Kidney glomerular epithelial cell (primary cell): ENCODE measurements at regions not wholly inside any gene's neighbourhood (a gene's known extent, or its start where the extent isn't known, plus 50 kb on each side); places are given as distances from the start of the nearest gene placed in this dataset.
A peak's percentile ranks its signal among the peaks of the same experiment; 100 is the strongest.
"Not testable (repeated sequence)": the region's sequence is repeated elsewhere in the genome, so short reads cannot be mapped to it uniquely, and the experiment has no call there.

ENCODE experiments used
- DNase-seq: peaks from one replicate; lab custom pipeline; 2025; lab: John Stamatoyannopoulos, UW

DNA sequence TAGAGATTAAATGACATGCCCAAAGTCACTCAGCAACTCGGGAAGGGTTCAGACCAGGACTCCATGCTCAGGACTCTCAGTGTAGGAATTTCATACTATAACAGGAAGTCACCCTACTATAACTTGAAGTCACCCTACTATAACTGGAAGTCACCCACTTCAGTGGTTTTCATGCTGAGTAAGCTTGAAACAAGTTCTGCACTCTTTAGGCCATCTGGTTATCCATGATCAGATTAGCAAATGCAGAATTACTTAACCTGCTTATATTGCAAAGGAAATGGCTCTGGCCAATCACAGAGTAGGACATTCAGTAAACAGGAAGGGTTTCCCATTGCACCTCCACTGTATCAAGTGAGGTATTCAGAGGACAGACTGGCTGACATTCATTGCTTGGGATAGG lies 1240.4 kb downstream of the GATA3 start:
- DNase-seq = no peak

DNA sequence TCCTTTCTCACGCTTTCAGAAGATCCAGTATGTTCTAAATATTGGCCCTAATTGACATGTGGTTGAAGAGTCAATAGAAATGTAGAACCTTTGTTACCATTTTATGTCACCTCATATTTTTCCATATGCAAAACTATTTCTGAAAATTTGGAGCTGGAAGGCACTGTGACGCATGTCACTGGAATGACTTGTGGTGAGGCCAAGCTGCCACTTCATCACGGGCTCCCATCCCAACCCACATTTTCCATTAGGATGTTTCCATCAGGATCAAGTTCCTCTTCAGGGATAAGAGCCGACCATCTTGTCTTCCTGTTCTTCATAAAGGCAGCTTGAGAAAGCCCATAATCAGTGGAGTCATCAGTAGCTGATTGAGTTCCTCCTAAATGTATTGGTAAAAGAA lies 1241.7 kb downstream of the GATA3 start:
- DNase-seq = no peak

DNA sequence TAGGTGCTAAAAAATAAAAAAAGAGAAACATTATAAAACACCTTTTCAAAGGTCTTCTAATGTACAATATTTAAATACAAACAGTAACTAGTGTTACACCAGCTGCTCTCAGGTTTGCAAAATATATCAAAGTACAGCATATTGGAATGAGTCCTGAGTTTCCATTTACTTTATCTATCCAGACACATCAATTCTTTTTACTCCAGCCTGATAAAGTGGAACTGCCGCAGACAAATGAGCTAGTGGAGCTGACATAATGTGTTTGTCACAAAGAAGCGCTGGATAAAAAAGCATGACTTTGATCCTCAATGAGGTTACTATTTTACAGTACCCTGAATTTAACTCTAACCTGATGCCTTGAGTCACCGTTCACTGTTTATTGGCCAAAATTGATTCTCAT lies 1243.1 kb downstream of the GATA3 start:
- no peak for DNase-seq

DNA sequence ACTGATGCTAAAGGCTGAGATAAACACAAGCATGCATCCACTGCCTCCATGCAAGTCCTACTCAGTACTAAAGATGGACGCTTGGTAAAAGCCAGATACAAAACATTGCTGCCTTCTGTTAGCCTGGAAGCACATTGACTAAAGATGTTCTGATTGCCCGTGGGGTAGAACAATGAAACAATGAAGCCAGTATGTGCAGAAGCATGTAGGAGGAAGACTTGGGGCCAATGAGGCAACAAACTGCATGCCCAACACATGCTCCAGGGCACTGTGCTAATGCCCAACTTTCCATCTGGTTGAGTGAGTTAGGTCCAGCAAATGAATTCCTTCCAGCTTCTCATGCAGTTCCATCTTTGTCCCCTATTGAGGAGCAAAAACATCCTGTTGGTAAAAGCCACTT lies 1245.5 kb downstream of the GATA3 start:
- DNase-seq = no peak

DNA sequence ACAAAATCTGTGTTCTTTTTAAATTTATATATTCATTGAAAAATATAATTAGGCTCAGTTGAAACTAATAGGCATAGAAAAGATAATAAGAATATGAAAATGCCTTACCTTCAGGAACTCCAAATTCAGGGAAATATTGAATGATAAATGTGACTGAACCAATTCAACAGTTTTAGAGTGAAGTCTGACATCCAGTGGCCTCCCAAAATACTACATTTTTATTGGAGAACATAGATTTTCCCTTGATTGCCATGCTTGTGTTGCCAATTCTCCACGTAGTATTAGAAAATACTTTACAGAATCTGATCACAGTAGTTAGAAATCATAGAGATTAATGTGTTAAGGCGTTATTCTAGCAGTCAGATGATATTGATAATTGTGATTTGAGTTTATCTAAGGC lies 1246.7 kb downstream of the GATA3 start:
- DNase-seq = peak; percentile 28

DNA sequence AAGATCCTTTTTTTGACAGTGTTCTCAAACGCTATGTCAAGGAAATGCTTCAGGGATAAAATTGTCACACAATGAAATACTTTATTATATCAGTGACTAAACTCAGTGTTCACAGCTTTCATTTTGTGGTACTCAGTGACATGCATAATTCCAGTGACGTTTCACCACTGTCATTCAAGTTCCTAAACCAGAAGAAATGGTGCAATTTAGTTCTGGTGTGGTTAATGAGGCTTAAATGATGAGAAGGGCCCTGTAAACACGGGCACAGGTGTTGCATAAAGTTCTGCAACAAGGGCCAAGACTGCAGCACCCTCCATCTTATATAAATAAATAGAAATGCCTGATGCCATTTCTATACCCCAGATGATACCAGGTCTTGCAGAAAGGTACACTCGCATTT lies 1247.1 kb downstream of the GATA3 start:
- DNase-seq = no peak

DNA sequence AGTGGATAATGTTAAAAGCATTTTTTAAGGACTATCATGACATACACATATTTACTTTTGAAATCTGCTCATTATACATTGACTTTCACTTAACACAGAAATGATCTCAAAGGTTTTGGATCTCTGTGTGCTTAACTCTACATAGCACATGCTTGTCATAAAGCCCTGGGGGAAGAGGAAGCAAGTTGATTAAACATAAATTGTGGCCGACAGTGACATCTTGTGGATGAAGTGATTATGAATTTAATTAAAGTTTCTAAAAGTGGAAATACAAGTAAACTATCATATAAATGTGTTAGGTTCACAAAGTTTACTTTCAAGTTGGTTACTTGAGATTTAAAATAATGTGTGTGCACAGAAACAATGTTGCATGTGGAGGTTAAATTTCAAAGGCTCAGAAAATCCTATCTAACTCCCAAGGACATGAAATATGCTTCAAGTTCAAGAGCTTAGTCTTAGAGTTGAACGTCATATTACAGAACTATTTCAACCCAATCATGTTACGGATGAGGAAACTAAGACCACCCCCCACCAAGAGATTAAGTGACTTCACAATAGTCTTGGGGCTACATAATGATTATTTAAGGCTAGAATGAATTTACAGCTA lies 1247.8 kb downstream of the GATA3 start:
- DNase-seq = peak; percentile 28

DNA sequence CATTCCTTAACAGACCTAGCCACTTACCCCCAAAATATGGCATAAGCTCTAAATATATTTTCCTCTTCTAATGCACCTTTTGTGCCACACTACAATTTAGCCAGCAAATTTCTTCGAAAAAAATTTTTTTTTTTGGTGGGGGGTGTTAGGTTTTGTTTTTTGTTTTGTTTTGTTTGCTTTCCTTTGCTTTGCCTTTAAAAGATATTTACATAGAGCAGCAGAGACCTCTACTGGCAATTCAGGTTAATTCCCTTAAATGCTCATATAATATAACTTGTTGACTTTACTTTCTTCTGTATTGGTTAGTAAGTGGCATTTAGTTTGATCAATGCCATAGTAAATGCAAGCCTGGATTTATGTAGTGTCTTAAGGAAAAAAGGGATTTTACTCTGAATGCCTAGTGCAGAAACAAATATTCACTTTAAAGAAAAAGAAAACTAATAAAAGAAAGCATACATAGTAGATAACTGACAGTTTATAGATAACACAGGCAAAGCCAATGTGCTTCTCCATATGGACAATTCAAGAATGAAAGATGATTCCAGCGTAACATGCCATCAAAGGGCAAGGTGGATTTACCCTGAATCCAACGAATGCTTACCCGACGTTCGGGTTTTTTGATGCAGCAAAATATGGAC lies 1250.6 kb downstream of the GATA3 start:
- DNase-seq = peak; percentile 1

DNA sequence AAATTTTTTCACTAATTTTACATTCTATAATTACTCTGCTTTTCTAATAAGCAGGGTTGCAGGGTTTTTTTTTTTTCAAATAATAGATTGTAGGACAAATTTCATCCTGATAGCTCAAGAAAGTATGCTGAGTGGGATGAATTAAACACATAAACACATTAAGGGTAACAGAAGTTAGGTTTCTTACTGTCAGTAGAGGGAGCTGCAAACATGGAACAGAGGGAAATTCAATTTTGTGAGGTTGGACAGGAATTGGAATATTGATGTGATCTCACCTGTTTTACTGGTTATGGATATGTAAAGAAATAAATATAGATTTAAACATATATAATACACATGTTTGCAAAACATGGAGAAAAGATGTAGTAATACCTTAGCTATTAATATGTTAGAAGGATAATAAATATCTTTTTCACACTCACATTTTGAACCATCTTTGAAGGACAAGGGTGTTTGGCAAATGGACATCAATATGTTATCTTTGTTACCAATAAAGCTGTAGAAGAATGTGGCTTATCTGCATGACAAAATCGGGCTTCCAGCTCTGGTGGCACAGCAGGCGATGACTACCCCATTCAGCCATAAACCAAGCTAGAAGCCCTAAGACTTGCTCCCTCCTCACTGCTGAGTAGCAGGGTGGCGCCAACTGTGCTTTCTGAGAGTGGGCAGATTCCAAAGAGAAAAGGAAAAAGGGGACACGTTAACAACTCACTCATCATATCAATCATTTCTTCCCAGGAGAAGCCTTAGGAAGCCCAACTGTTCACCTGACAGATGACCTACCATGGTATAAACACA lies 1257.4 kb downstream of the GATA3 start:
- no peak for DNase-seq

DNA sequence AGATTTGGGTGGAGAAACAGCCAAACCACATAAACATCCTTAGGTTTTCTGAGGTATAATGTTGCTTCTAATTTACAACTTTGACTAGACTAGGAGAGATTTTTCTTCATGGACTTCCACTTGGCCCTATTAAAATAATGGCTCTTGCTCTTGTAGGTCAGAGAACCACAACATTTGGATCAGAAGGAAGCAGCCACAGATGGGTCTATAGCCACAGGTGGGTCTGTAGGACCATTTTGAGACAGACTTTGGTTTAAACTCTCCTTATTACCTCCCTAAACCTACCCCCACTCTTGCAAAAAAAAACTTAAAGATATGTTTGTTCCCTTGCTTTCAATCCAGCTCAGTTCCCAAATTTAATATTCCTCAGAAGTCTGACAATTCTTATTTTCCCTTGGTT lies 1260.8 kb downstream of the GATA3 start:
- no peak for DNase-seq

DNA sequence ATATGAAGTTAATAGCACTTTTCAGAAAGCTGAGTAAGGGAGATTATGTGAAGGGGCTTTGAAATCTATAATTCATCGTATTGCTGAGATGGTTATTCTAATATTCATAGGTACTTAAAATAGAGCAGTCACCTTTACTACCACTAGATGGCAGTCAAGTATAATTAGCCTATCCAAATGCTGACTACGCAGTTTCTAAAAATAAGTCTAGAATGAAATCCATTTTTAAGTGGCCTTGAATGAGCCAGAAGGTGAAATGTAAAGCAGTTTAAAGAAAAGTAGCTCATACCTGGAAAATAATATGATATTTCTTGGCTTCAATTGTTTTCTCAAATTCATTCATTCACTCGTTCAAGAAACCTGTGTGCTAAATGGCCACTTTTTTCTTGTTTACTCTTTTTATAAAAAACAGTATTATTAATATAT lies 1277.1 kb downstream of the GATA3 start:
- DNase-seq = peak; percentile 63

DNA sequence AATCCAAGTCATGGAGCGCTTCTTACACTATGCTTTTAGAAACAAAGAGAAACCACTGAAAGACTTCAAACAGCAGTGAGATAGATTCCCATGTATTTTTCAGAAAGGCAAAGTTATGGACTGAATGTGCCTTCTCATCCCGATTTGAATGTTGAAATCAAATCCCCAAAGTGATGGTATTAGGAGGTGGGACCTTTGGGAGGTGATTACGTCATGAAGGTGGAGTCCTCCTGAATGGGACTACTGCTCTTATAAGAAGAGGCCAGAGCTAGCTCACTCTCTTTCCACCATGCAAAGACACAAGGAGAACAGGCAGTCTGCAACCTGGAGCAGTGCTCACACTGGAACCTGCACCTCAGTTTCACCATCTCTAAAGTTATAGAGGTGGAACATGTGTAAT lies 1279.8 kb downstream of the GATA3 start:
- no peak for DNase-seq

DNA sequence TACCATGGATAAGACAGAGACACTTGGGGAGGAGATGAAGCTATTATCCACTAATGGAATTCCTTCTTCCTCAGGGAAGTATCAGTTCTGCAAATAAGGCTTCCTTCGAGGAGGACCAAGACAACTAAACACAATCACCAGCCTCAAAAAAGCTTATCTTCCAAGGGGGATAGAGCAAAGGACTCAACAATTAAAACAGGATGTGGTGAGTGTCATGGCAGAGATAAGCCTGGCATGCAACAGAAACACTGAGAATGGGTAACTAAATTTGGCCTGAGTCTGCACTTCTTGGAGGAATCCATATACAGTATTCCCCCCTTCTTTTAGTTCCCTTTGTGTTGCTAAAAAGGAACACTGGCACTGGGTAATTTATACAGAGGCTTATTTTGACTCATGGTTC lies 1285.2 kb downstream of the GATA3 start:
- no peak for DNase-seq

DNA sequence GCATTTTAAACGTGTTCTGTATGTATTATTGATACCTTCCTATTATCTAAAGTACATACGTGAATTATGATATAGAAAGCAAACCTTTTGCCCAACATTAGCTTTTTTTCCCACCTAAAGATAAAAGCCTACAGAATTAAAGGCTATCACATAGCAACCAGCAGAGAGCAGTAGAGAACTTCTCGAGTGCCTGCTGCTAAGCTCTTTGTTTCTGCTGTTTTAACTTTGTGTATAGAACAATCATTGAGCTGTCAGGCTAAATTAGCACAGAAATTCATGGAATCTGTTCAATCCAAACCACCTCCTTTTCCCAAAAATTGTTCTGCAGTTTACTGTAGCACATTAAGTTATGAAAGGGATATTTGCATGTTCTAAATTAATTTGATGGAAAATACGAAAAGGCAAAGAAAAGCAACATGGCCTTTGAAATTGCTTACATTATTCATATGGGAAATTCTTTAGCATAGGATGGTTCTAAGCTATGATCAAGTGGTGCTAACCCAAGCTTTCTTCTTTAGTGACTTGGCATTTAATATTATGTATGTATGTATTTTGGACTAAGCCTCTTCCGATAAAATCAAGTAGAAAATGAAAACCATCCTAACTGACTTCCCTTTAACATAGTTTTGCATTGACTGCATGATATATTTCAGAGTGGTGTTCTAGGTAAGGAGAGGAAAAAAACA lies 1288.5 kb downstream of the GATA3 start:
- peak; percentile 51 for DNase-seq

DNA sequence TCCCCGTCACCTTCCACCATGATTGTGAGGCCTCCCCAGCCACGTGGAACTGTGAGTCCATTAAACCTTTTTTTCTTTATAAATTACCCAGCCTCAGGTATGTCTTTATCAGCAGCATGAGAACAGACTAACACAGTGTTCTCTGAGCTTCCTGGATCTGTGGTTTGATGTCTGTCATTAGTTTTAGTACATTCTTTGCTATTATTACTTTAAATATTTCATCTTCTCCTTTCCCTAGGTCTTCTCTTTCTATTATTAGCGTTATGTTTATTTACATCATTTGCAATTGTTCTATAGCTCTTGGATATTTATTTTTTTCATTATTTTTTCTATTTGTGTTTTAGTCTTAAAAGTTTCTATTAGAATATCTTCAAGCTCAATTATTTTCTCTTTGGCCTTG lies 1293.4 kb downstream of the GATA3 start:
- DNase-seq = not testable (repeated sequence)

DNA sequence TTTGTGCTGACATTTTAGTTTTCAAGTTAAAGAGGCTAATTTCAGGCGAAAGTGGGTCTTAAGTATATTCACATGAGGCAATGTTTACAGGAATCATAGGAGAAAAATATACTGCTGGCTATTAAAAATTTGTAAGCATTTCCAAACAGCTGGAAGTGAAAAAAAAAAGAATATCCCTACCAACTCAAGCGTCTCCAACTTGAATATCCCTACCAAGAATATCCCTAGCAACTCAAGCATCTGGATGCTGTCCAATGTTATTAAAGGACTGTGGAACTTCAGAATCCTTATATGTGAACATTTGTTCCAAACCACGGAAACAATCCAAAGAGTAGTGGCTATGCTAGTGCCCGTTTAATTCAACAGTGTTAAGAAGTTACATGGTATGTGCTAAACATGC lies 1303.0 kb downstream of the GATA3 start:
- DNase-seq = no peak

DNA sequence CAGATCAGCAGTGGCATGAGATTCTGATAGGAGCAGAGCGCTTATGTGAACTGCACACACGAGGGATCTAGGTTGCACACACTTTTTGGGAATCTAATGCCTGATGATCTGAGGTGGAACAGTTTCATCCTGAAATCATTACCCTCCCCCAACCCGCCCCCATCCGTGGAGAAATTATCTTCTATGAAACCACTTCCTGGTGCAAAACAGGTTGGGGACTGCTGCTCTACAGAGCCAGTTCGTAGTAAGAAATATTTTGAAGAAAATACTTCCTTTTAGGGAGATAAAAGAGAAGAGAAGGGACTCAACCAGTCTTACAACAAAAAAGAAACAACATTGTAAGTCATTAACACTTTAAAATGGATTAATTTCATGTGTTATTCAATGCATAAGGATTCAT lies 1308.2 kb downstream of the GATA3 start:
- DNase-seq = no peak

DNA sequence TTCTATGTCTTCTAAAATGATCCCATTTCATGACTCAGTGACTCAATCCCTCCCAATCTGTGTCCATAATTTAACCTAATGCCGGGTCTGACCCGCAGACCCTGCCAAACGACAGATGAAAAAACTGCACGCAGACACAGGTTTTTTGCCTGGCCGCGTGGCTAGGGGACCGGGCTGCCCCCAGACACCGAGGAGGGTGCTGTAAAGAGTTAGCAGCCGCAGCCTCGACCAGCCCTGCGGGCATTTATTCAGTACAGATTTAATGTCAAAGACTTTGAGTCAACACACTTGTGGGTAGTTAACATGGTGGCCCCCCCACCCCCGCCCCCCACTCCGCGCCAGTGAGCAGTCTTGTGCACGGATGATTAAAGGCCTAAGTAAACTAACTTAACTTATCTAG lies 1324.7 kb downstream of the GATA3 start:
- no peak for DNase-seq

DNA sequence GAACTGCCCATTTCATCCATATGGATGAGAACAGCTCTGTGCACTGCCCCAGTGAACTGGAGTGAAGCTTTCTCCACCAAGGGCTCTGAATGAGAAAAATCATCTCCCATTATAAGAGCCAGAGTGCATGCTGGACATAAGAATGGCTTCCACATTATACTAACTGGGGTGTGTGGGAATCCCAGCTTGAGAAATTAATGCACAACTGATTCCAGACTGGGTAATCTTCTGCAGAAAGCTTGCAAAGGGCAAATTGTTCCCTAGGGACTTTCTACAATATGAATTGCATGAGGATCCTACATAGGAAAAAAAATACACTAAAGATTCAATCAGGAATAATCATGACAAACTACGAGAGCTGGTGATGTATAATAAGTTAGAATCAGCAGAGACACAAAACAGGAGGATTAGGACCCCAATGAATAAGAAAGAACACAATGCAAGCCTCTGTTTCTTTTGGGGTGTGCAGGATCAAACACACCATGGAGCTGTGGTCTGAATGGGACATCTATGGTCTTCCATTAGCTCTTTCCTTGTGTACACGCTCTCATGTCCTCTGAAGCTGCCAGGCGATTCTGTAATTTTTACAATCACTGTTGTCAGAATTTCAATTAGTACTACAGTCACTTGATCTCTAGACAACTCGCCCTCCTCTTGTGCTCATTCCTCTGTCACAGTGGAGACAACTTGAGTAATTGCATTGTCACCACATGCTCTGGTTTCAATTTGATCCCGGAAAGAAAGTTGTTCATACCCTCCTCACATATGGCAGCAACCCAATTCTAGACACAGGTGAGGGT lies 1327.4 kb downstream of the GATA3 start:
- DNase-seq = no peak

DNA sequence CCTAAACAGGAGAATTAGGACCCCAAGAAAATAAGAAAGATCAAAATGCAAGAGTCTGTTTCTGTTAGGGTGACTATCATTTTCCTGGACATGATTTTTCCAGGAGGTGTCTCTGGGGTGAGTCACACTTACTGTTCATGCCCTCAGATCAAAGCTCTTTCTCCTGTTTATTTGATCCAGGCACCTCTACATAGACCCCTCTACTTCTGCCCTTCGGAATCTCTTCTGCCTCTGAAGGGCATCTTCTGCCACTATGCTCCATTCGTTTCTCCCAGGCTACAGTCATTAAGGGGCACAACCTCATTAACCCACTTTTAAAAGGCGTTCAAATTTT lies 1328.0 kb downstream of the GATA3 start:
- DNase-seq = no peak

DNA sequence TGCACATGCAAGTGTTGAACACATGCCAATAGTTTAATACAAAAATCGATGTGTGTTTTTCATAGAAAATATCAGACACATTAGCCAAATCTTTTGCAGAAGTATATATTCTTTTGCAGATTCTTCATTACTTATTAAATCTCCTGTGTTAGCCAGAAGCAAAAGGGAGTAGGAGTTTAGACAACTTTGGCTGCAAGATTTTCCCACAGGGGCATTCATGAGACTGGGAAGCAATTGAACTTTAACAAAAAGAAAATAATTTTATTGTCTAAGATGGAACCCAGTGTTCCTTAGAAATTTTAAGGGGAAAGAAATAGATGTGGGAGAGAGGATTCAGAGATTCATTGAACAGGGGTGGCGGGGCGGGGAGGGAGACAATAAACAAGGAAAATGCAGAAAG lies 1336.0 kb downstream of the GATA3 start:
- no peak for DNase-seq
